ENCODE measurements at regions not wholly inside any gene's neighbourhood (a gene's known extent, or its start where the extent isn't known, plus 50 kb on each side); places are given as distances from the start of the nearest gene placed in this dataset.

DNA sequence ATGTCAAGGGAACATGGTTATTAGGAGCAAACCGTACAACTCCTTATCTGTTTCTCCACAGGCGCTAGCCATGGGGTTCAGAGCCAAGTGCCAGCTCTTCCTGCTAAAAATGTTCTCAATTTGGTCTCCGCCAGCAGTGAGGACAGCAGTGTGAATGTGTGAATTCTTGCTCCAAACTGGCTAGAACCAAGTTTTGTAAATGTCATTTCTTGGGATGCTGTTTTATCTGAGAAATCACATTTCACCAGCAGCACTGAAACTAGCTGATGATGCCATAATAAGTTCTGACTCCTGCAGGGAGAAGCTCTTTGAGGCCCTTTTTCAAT is 140.6 kb upstream of the LGALSL start:
- TF ChIP-seq, protein P1, sequence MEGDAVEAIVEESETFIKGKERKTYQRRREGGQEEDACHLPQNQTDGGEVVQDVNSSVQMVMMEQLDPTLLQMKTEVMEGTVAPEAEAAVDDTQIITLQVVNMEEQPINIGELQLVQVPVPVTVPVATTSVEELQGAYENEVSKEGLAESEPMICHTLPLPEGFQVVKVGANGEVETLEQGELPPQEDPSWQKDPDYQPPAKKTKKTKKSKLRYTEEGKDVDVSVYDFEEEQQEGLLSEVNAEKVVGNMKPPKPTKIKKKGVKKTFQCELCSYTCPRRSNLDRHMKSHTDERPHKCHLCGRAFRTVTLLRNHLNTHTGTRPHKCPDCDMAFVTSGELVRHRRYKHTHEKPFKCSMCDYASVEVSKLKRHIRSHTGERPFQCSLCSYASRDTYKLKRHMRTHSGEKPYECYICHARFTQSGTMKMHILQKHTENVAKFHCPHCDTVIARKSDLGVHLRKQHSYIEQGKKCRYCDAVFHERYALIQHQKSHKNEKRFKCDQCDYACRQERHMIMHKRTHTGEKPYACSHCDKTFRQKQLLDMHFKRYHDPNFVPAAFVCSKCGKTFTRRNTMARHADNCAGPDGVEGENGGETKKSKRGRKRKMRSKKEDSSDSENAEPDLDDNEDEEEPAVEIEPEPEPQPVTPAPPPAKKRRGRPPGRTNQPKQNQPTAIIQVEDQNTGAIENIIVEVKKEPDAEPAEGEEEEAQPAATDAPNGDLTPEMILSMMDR (IDR thresholded peaks at IDR 0.05) = no peak
- TF ChIP-seq POLR2A (IDR thresholded peaks at IDR 0.05) = no peak
- Histone ChIP-seq H3K27me3 (no peaks in the 10 kb centered on the region), H3K9me3 (no peaks in the 10 kb centered on the region), H3K36me3 (no peaks in the 10 kb centered on the region), H3K4me1 (no peaks in the 10 kb centered on the region), H3K27ac (no peak overlapping the region), H3K4me3 (no peak overlapping the region)
- no peak for DNase-seq

DNA sequence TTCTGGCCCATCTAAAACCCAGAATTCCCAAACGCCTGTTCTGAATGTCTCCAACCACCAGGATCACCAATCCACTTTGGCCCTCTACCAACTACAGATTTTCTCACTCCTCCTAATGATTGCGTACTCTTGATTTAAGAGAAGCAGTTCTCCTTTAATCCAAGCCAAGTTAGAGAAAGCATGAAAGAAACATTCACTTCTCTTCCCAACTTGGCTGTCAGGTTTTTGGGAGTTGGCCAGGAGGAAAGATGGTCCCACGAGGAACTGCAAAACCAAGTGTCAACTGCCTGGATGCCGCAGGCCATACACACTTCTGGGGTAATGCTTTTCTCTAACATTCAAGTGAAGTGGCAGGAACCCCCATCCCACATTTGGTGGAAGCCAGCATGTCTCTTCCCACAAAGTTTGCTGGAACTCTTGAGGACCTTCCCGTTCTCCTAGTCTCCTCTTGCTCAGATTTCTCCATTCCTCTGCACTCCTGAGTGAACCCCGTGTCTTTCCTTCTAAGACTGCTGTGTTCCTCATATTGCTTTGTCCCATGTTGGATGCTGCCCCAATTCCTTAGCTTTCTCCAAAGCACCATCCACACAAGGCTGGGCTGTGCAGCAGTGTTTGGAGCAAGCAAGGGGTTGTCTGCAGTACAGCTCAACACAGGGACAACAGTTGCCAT is 138.5 kb upstream of the LGALSL start:
- Histone ChIP-seq H3K9me3 (no peaks in the 10 kb centered on the region), H3K27me3 (no peaks in the 10 kb centered on the region), H3K4me3 (no peak overlapping the region), H3K36me3 (no peaks in the 10 kb centered on the region), H3K4me1 (no peaks in the 10 kb centered on the region), H3K27ac (no peak overlapping the region)
- TF ChIP-seq POLR2A (IDR thresholded peaks at IDR 0.05) = no peak
- TF ChIP-seq, protein P1 (IDR thresholded peaks at IDR 0.05) = no peak
- DNase-seq = no peak

DNA sequence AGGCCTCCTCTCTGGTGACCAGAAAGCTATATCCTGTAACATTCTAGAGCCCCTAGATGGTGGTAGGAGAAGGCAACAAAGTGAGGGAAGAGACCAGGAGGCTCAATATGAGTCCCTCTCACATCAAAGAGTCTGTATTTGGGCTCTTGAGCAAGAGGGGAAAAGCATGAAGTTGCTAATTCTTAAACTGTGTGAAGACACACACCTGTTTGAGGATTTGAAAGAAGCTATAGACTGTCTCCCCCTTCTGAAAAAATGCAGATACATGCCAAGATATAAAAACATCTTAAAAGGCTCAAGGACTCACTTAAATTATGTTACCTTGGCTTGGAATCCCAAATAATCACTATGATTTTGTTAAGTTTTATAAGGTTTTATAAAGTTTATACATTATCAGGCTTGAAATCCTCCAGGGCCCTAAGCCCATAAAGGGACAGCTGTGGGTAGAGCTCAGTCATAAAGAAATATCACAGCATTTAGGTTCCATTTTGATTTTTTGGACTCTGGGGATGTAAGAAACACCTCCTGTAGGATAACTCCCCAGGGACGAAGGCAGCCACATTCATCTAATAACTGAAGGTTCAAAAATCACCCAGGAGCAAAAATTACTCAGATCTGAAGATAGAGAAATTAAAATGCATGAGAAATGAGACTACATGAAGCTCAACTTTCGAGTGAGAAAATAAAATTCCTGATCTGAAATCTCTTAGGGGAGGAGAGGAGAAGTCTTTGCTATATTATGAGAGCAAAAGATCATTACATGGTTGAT is 136.1 kb upstream of the LGALSL start:
- no peaks in the 10 kb centered on the region for H3K27me3 ChIP-seq
- H3K9me3 ChIP-seq = no peaks in the 10 kb centered on the region
- no peaks in the 10 kb centered on the region for H3K4me1 ChIP-seq
- no peak overlapping the region for H3K27ac ChIP-seq
- TF ChIP-seq, protein P1 (IDR thresholded peaks at IDR 0.05) = no peak
- TF ChIP-seq POLR2A (IDR thresholded peaks at IDR 0.05) = no peak
- no peak overlapping the region for H3K4me3 ChIP-seq
- H3K36me3 ChIP-seq = no peaks in the 10 kb centered on the region
- no peak for DNase-seq

- DNase-seq = no peak
- no peaks in the 10 kb centered on the region for H3K4me1 ChIP-seq
- no peak overlapping the region for H3K4me3 ChIP-seq
- H3K36me3 ChIP-seq = no peaks in the 10 kb centered on the region
- H3K27ac ChIP-seq = no peak overlapping the region
- no peak for TF ChIP-seq POLR2A (IDR thresholded peaks at IDR 0.05)
- TF ChIP-seq, protein P1 (IDR thresholded peaks at IDR 0.05) = no peak
- H3K9me3 ChIP-seq = no peaks in the 10 kb centered on the region
- H3K27me3 ChIP-seq = no peaks in the 10 kb centered on the region
These were observed 135.6 kb upstream of the LGALSL start for GRCh38 chr2:64318476-64318748.

DNA sequence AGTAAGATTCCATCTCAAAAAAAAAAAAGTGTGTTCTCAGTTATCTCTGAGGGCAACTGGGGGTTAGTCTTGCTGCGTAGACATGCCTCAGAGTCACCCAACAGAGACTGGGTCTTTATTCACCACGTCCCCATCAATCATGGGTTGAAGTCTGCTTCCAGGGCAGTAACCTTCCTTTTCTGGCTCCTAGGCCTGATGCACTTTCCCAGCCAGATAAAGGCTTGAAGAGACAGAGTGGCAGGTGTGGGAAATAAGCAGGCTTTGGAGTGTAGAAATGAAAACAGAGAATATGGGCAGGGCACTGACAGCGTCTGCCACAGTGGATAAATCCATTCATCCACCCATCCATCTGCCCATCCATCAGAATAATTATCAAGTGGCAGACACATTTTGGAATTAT is 134.1 kb upstream of the LGALSL start:
- Histone ChIP-seq H3K36me3 (no peaks in the 10 kb centered on the region), H3K9me3 (no peaks in the 10 kb centered on the region), H3K27me3 (no peaks in the 10 kb centered on the region), H3K27ac (no peak overlapping the region), H3K4me1 (no peaks in the 10 kb centered on the region), H3K4me3 (no peak overlapping the region)
- no peak for DNase-seq
- TF ChIP-seq, protein P1 (IDR thresholded peaks at IDR 0.05) = no peak
- TF ChIP-seq POLR2A (IDR thresholded peaks at IDR 0.05) = no peak

Data from Peyer's patch (tissue), 4 donors.